Upper lobe of left lung (tissue), 6 donors: ENCODE measurements at regions not wholly inside any gene's neighbourhood (a gene's known extent, or its start where the extent isn't known, plus 50 kb on each side); places are given as distances from the start of the nearest gene placed in this dataset.

ENCODE experiments used
- ATAC-seq, 2 donors: fragments of 200-7000 bp; cut with Tn5 transposase; one replicate each; pipeline ENCODE4 v1.9.1; 2022; ENCODE audit warnings: mild to moderate bottlenecking in 2 of 2, moderate library complexity in 2 of 2; ENCODE audit not compliant: low FRiP score in 2 of 2
- DNase-seq, 2 donors: peaks; one replicate each; pipeline ENCODE4 v3.0.0-alpha.2; 2019 to 2020
- H3K27ac ChIP-seq, 4 donors: fragments of 200-600 bp; sonication (generic); one replicate each; pipeline ENCODE4 v1.5.1; 2016 to 2019
- H3K27me3 ChIP-seq, 4 donors: fragments of 200-600 bp; sonication (generic); one replicate each; pipeline ENCODE4 v1.5.1; 2017 to 2019
- H3K36me3 ChIP-seq, 4 donors: fragments of 200-600 bp; sonication (generic); one replicate each; pipeline ENCODE4 v1.5.1; 2016 to 2019
- H3K4me1 ChIP-seq, 4 donors: fragments of 200-600 bp; sonication (generic); one replicate each; pipeline ENCODE4 v1.5.1; 2018 to 2019
- H3K4me3 ChIP-seq, 4 donors: fragments of 200-600 bp; sonication (generic); one replicate each; pipeline ENCODE4 v1.5.1; 2017 to 2019; ENCODE audit warnings: mild to moderate bottlenecking in 2 of 4, moderate library complexity in 1 of 4
- H3K9me3 ChIP-seq, 4 donors: fragments of 200-600 bp; sonication (generic); one replicate each; pipeline ENCODE4 v1.5.1; 2018 to 2019
- EP300 ChIP-seq, 4 donors: sonication (generic); formaldehyde crosslinking; IDR thresholded peaks; one replicate each; pipeline ENCODE4 v1.5.1; 2017; ENCODE audit warnings: antibody characterized with exemption in 4 of 4, control low read depth in 2 of 4
- POLR2A ChIP-seq, 4 donors: fragments of 450-650 bp; IDR thresholded peaks; one replicate each; pipeline ENCODE4 v1.5.1; 2016 to 2017; ENCODE audit warnings: antibody characterized with exemption in 4 of 4, mild to moderate bottlenecking in 2 of 4
- POLR2AphosphoS5 ChIP-seq, 2 donors: sonication (generic); formaldehyde crosslinking; IDR thresholded peaks; one replicate each; pipeline ENCODE4 v1.5.1; 2017; ENCODE audit warnings: antibody characterized with exemption in 2 of 2
- WGBS, 2 donors: methylation state at CpG; one replicate each; pipeline ENCODE4 v1.1.5; 2017 to 2018; 5-methylcytosine and 5-hydroxymethylcytosine counted together
- TF ChIP-seq, protein P1 (sequence below), 6 experiments: fragments of 450-650 bp in 4 of 6; fragments of 200-600 bp in 2 of 6; sonication (generic) in 2 of 6; IDR thresholded peaks; one replicate each; pipeline ENCODE4 v1.5.1; 2016 to 2019; ENCODE audit warnings: antibody characterized with exemption in 6 of 6
- donor health status: DM: no; HTN: no; CAD: no; lungs with moderate emphysema.
- donor health status: DM: no; HTN: yes; CAD: no; lungs with severe emphysema.

DNA sequence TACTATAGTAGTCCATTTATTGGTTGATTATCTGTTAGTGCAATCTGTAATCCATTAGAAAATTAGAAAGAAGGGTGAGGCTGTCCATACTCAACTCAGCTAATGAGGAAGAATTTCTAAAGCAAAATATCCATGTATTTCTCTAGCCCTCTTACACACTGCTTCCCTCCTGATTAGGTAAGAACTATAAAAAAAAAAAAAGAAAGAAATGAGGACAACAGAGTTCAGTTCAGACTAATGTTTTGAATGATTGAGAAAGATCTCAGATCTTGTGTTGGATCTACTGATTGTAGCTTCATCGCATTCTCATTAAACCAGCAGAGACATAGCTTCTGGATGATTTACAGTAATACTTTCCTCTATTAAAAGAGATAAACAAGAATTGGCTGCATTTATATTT, 233.3 kb downstream of the KLF5 start:
- no peak overlapping the region for H3K27ac ChIP-seq
- H3K27me3 ChIP-seq = no peaks in the 10 kb centered on the region
- H3K36me3 ChIP-seq = no peaks in the 10 kb centered on the region
- H3K9me3 ChIP-seq = no peaks in the 10 kb centered on the region
- ATAC-seq (no peak), DNase-seq (no peak)
- TF ChIP-seq EP300 (IDR thresholded peaks at IDR 0.05) = no peak
- no peaks in the 10 kb centered on the region for H3K4me1 ChIP-seq
- H3K4me3 ChIP-seq = no peak overlapping the region
- WGBS, 2 donors = 94 to 96% methylated on average over 1 of the region's 1 CpG

DNA sequence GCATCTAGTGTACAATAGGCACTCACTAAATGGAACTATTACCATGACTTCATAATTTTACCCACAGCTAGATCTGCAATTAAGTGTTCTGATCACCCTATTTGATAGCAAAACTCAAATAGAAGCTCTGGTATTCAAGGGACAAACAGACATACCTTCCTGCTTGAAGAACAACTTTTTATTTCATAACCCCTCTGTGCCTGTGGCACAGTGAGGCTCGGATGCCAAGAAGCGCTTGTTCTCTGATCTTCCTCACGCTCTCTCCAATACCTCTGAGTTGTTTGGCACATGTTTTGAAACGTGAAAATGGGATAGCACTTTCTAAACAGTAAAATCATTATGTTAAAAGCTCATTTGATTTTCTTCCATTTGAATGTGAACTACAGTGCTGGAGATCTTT, 232.0 kb downstream of the KLF5 start:
- no peak for ATAC-seq
- Histone ChIP-seq H3K36me3 (no peaks in the 10 kb centered on the region), H3K9me3 (no peaks in the 10 kb centered on the region), H3K4me1 (no peaks in the 10 kb centered on the region), H3K27ac (no peak overlapping the region), H3K27me3 (no peaks in the 10 kb centered on the region), H3K4me3 (no peak overlapping the region)
- DNase-seq = no peak
- WGBS, 2 donors = 72 to 81% methylated on average over 4 of the region's 4 CpGs
- TF ChIP-seq, protein P1, sequence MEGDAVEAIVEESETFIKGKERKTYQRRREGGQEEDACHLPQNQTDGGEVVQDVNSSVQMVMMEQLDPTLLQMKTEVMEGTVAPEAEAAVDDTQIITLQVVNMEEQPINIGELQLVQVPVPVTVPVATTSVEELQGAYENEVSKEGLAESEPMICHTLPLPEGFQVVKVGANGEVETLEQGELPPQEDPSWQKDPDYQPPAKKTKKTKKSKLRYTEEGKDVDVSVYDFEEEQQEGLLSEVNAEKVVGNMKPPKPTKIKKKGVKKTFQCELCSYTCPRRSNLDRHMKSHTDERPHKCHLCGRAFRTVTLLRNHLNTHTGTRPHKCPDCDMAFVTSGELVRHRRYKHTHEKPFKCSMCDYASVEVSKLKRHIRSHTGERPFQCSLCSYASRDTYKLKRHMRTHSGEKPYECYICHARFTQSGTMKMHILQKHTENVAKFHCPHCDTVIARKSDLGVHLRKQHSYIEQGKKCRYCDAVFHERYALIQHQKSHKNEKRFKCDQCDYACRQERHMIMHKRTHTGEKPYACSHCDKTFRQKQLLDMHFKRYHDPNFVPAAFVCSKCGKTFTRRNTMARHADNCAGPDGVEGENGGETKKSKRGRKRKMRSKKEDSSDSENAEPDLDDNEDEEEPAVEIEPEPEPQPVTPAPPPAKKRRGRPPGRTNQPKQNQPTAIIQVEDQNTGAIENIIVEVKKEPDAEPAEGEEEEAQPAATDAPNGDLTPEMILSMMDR (IDR thresholded peaks at IDR 0.05) = no peak
- no peak for TF ChIP-seq POLR2AphosphoS5 (IDR thresholded peaks at IDR 0.05)
- TF ChIP-seq POLR2A (IDR thresholded peaks at IDR 0.05) = no peak
- no peak for TF ChIP-seq EP300 (IDR thresholded peaks at IDR 0.05)

DNA sequence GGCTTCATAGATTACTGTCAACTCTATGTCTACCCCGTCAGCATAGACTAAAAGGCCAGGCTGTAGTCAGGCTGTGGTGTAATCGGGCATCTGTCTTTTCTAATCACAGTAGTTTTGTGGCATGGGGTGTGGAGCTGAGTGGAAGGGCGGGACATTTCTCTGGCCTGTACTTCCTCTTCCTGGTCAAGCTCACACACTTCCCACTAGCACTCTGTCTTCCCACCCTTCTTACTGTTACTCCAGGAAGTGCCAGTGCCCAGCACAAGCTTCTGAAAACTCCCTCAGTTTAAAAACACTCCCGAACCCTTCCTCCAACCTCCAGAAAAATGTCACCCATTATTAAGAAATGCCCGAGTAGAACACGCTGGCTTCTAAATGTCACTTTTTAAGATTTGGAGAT, 229.8 kb downstream of the KLF5 start:
- Histone ChIP-seq H3K4me1 (no peaks in the 10 kb centered on the region), H3K27ac (no peak overlapping the region), H3K27me3 (no peaks in the 10 kb centered on the region), H3K9me3 (no peaks in the 10 kb centered on the region), H3K36me3 (no peaks in the 10 kb centered on the region), H3K4me3 (no peak overlapping the region)
- WGBS, 2 donors = 85 to 88% methylated on average over 6 of the region's 6 CpGs
- ATAC-seq (no peak), DNase-seq (no peak)
- TF ChIP-seq POLR2AphosphoS5 (IDR thresholded peaks at IDR 0.05) (no peak), POLR2A (IDR thresholded peaks at IDR 0.05) (no peak), EP300 (IDR thresholded peaks at IDR 0.05) (no peak)
- TF ChIP-seq, protein P1 (IDR thresholded peaks at IDR 0.05) = no peak

DNA sequence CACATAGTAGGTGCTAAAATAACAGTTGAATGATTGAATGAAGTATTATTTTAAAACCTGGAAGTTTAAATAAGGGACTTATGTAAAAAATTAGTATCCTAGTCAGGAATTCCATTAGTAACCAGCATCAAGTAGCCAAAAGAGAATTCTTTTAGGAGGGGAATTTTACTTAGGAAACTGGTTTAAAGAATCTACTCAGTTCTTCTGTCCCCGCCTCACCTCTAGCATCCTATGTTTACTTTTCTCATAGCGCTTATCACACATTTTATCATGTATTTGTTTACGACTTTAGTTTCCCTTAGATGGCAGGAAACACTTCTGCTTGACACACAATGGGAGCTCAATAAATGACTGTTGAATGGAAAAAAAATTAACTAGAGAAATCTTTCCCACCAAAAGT, 229.0 kb downstream of the KLF5 start:
- WGBS, 2 donors = 62 to 78% methylated on average over 3 of the region's 3 CpGs
- no peaks in the 10 kb centered on the region for H3K4me1 ChIP-seq
- TF ChIP-seq, protein P1 (IDR thresholded peaks at IDR 0.05) = no peak
- TF ChIP-seq POLR2AphosphoS5 (IDR thresholded peaks at IDR 0.05) (no peak), EP300 (IDR thresholded peaks at IDR 0.05) (no peak), POLR2A (IDR thresholded peaks at IDR 0.05) (no peak)
- no peak for DNase-seq
- no peak for ATAC-seq
- no peaks in the 10 kb centered on the region for H3K36me3 ChIP-seq
- H3K4me3 ChIP-seq = no peak overlapping the region
- no peak overlapping the region for H3K27ac ChIP-seq
- H3K9me3 ChIP-seq = no peaks in the 10 kb centered on the region
- no peaks in the 10 kb centered on the region for H3K27me3 ChIP-seq

DNA sequence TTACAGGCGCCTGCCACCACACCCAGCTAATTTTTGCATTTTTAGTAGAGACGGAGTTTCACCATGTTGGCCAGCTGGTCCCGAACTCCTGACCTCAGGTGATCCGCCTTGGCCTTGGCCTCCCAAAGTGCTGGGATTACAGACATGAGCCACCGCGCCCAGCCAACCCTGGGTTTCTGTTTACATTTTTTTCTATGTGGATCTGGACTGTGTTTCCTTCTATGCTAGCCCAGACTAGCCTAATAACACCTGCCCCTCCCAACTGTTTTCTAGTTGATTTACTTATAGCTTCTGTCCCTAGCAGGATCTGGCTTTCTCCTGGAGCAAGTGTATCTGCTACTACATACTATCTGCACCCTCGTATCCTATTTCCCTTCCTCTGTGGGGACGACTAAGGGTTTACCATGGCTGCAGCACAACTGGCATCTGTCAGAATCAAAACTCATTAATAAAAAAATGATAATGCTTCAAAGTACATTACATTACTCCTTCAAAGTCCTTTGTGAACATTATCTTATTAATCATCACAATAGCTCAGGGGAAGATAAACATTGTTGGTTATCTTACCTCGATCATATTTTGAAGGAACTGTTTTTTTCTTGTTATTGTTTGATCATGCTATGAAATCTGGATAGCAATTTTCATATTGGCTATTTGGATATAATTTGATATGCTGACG, 228.3 kb downstream of the KLF5 start:
- H3K27ac ChIP-seq = no peak overlapping the region
- ATAC-seq (no peak), DNase-seq (no peak)
- WGBS, 2 donors = 75 to 82% methylated on average over 10 of the region's 10 CpGs
- TF ChIP-seq POLR2AphosphoS5 (IDR thresholded peaks at IDR 0.05) (no peak), POLR2A (IDR thresholded peaks at IDR 0.05) (no peak), EP300 (IDR thresholded peaks at IDR 0.05) (no peak)
- TF ChIP-seq, protein P1 (IDR thresholded peaks at IDR 0.05) = no peak
- H3K36me3 ChIP-seq = no peaks in the 10 kb centered on the region
- no peaks in the 10 kb centered on the region for H3K4me1 ChIP-seq
- no peak overlapping the region for H3K4me3 ChIP-seq
- no peaks in the 10 kb centered on the region for H3K9me3 ChIP-seq
- no peaks in the 10 kb centered on the region for H3K27me3 ChIP-seq
